CD4-positive, alpha-beta T cell (primary cell): ENCODE measurements at regions not wholly inside any gene's neighbourhood (a gene's known extent, or its start where the extent isn't known, plus 50 kb on each side); places are given as distances from the start of the nearest gene placed in this dataset.

ENCODE experiments used
- ATAC-seq: fragments of 200-7000 bp; cut with Tn5 transposase; one replicate; pipeline ENCODE4 v1.10.0; 2022; ENCODE audit warnings: mild to moderate bottlenecking; ENCODE audit not compliant: poor library complexity
- CTCF ChIA-PET: fragments of 350-600 bp; sonication (Branson Sonifier 250); formaldehyde crosslinking; loops from one replicate; lab custom pipeline; 2021; ENCODE audit warnings: antibody characterized with exemption, inconsistent platforms; lab: Charles Lee
- POLR2A ChIA-PET: fragments of 350-600 bp; sonication (Branson Sonifier 250); formaldehyde crosslinking; loops from one replicate; lab custom pipeline; 2021; ENCODE audit warnings: antibody characterized with exemption, inconsistent platforms; lab: Charles Lee
- DNase-seq, 14 experiments: peaks; one replicate each; pipeline ENCODE4 v3.0.0-alpha.2; 2013 to 2020; ENCODE audit warnings: mixed read lengths in 2 of 14
- H3K27ac ChIP-seq, 2 donors: one replicate each; pipeline versions ENCODE4 v1.5.1 to v1.7.0; 2013; ENCODE audit warnings: low read length in 2 of 2, low read depth in 1 of 2, mild to moderate bottlenecking in 1 of 2
- H3K27me3 ChIP-seq, 2 experiments: 1 replicate in 1 of 2; 2 replicates in 1 of 2; pipeline versions ENCODE4 v1.6.1 to v1.7.0; 2013; ENCODE audit warnings: low read length in 2 of 2, control low read depth in 1 of 2, mild to moderate bottlenecking in 1 of 2, moderate library complexity in 1 of 2; ENCODE audit not compliant: insufficient read depth in 2 of 2, control insufficient read depth in 1 of 2
- H3K36me3 ChIP-seq: one replicate; pipeline ENCODE4 v1.6.1; 2013; ENCODE audit warnings: low read length, control low read depth; ENCODE audit not compliant: insufficient read depth
- H3K4me1 ChIP-seq: one replicate; pipeline ENCODE4 v1.6.1; 2013; ENCODE audit warnings: low read length, control low read depth; ENCODE audit not compliant: insufficient read depth
- H3K4me3 ChIP-seq: one replicate; pipeline ENCODE4 v1.5.1; 2013; ENCODE audit warnings: mild to moderate bottlenecking, low read length, moderate library complexity
- H3K9me3 ChIP-seq, 2 experiments: 1 replicate in 1 of 2; 2 replicates in 1 of 2; pipeline versions ENCODE4 v1.6.1 to v1.7.0; 2013; ENCODE audit warnings: low read length in 2 of 2, mild to moderate bottlenecking in 2 of 2, control low read depth in 1 of 2, moderate library complexity in 1 of 2; ENCODE audit not compliant: control insufficient read depth in 1 of 2, insufficient read depth in 1 of 2
- H3K27ac Mint-ChIP-seq: one replicate; pipeline ENCODE4 v1.8.0; 2020; ENCODE audit warnings: mixed read lengths
- H3K27me3 Mint-ChIP-seq: one replicate; pipeline ENCODE4 v1.8.0; 2021; ENCODE audit warnings: mixed read lengths
- H3K36me3 Mint-ChIP-seq: one replicate; pipeline ENCODE4 v1.8.0; 2021; ENCODE audit warnings: low read depth, mixed read lengths
- H3K4me1 Mint-ChIP-seq: one replicate; pipeline ENCODE4 v1.8.0; 2021; ENCODE audit warnings: low read depth, mixed read lengths
- H3K4me3 Mint-ChIP-seq: one replicate; pipeline ENCODE4 v1.8.0; 2020; ENCODE audit warnings: mild to moderate bottlenecking, mixed read lengths
- H3K9me3 Mint-ChIP-seq: one replicate; pipeline ENCODE4 v1.8.0; 2020; ENCODE audit warnings: mixed read lengths
- CTCF ChIP-seq: fragments of 200-600 bp; IDR thresholded peaks from one replicate; pipeline ENCODE4 v1.8.0; 2022; ENCODE audit warnings: antibody characterized with exemption, mild to moderate bottlenecking
- intact Hi-C, 2 experiments: fragments of 100-400 bp; cut with DNase I in 1 of 2; cut with micrococcal nuclease in 1 of 2; formaldehyde crosslinking; loops; one replicate each; pipeline versions ENCODE4 v1.15.1 to v1.9.0; 2023 to 2025; cut with DNase I, micrococcal nuclease

GRCh38 chr14:26965490-26965889, 367.7 kb upstream of the NOVA1 start:
- no peaks in the 10 kb centered on the region for H3K27me3 Mint-ChIP-seq
- Histone ChIP-seq H3K9me3 (peaks cover 4 to 8% of the 10 kb centered on the region in 2 experiments), H3K27me3 (no peaks in the 10 kb centered on the region), H3K4me1 (no peaks in the 10 kb centered on the region), H3K36me3 (no peaks in the 10 kb centered on the region), H3K27ac (no peak overlapping the region), H3K4me3 (no peak overlapping the region)
- H3K4me1 Mint-ChIP-seq, result no peaks in the 10 kb centered on the region
- DNase-seq (no peak), ATAC-seq (no peak)
- H3K36me3 Mint-ChIP-seq, result no peaks in the 10 kb centered on the region
- no peak for TF ChIP-seq CTCF
- no peak overlapping the region for H3K27ac Mint-ChIP-seq
- peaks cover 4% of the 10 kb centered on the region for H3K9me3 Mint-ChIP-seq
- intact Hi-C loops, result no loop called here
- ChIA-PET POLR2A (no interaction called here), CTCF (no interaction called here)
- no peak overlapping the region for H3K4me3 Mint-ChIP-seq

- TF ChIP-seq CTCF, result no peak
- no peaks in the 10 kb centered on the region for H3K36me3 Mint-ChIP-seq
- intact Hi-C loops, result no loop called here
- no peak overlapping the region for H3K4me3 Mint-ChIP-seq
- H3K4me3 ChIP-seq, result no peak overlapping the region
- H3K27me3 Mint-ChIP-seq, result no peaks in the 10 kb centered on the region
- DNase-seq (no peak), ATAC-seq (no peak)
- H3K4me1 ChIP-seq, result no peaks in the 10 kb centered on the region
- no peaks in the 10 kb centered on the region for H3K4me1 Mint-ChIP-seq
- H3K9me3 Mint-ChIP-seq, result peaks cover 4% of the 10 kb centered on the region
- POLR2A ChIA-PET, result no interaction called here
- CTCF ChIA-PET, result no interaction called here
- no peak overlapping the region for H3K27ac Mint-ChIP-seq
- peaks cover 7 to 8% of the 10 kb centered on the region in 2 experiments for H3K9me3 ChIP-seq
- no peaks in the 10 kb centered on the region for H3K27me3 ChIP-seq
- H3K27ac ChIP-seq, result no peak overlapping the region
- no peaks in the 10 kb centered on the region for H3K36me3 ChIP-seq
Observed at GRCh38 chr14:26966908-26967307, 369.1 kb upstream of the NOVA1 start.

- H3K27ac Mint-ChIP-seq, result no peak overlapping the region
- CTCF ChIA-PET, result no interaction called here
- H3K36me3 Mint-ChIP-seq, result no peaks in the 10 kb centered on the region
- no peak for TF ChIP-seq CTCF
- Histone ChIP-seq H3K9me3 (peaks cover 0 to 4% of the 10 kb centered on the region in 2 experiments), H3K36me3 (no peaks in the 10 kb centered on the region), H3K4me3 (no peak overlapping the region), H3K27ac (no peak overlapping the region), H3K4me1 (no peaks in the 10 kb centered on the region), H3K27me3 (no peaks in the 10 kb centered on the region)
- POLR2A ChIA-PET, result no interaction called here
- H3K4me3 Mint-ChIP-seq, result no peak overlapping the region
- DNase-seq, result no peak
- no peak for ATAC-seq
- no peaks in the 10 kb centered on the region for H3K27me3 Mint-ChIP-seq
- no peaks in the 10 kb centered on the region for H3K4me1 Mint-ChIP-seq
- H3K9me3 Mint-ChIP-seq, result peaks cover 9% of the 10 kb centered on the region
- intact Hi-C loops, result no loop called here
Observed at GRCh38 chr14:26974965-26975364, 377.1 kb upstream of the NOVA1 start.
